Activated CD4-positive, alpha-beta T cell treated with anti-CD3 and anti-CD28 coated beads, Interleukin-2, amount 10 ng/mL, durations not matched to agents 7 days and 5 days (primary cell): ENCODE measurements at regions not wholly inside any gene's neighbourhood (a gene's known extent, or its start where the extent isn't known, plus 50 kb on each side); places are given as distances from the start of the nearest gene placed in this dataset.
"Not testable (repeated sequence)": the region's sequence is repeated elsewhere in the genome, so short reads cannot be mapped to it uniquely, and the experiment has no call there.

ENCODE experiments used
- CTCF ChIA-PET: fragments of 350-600 bp; sonication (Branson Sonifier 250); formaldehyde crosslinking; loops from one replicate; lab custom pipeline; 2021; ENCODE audit warnings: antibody characterized with exemption; lab: Charles Lee
- POLR2A ChIA-PET: fragments of 350-600 bp; sonication (Branson Sonifier 250); formaldehyde crosslinking; loops from one replicate; lab custom pipeline; 2021; ENCODE audit warnings: antibody characterized with exemption; lab: Charles Lee
- DNase-seq: peaks from one replicate; pipeline ENCODE4 v3.0.0-alpha.2; 2020
- H3K27ac Mint-ChIP-seq: one replicate; pipeline ENCODE4 v1.8.0; 2021; ENCODE audit warnings: mild to moderate bottlenecking, moderate library complexity, mixed read lengths
- H3K27me3 Mint-ChIP-seq: one replicate; pipeline ENCODE4 v1.8.0; 2021; ENCODE audit warnings: mixed read lengths
- H3K36me3 Mint-ChIP-seq: one replicate; pipeline ENCODE4 v1.8.0; 2021; ENCODE audit warnings: low read depth, mixed read lengths
- H3K4me1 Mint-ChIP-seq: one replicate; pipeline ENCODE4 v1.8.0; 2021; ENCODE audit warnings: mixed read lengths
- H3K4me3 Mint-ChIP-seq: one replicate; pipeline ENCODE4 v1.8.0; 2021; ENCODE audit warnings: mild to moderate bottlenecking, moderate library complexity, mixed read lengths
- H3K9me3 Mint-ChIP-seq: one replicate; pipeline ENCODE4 v1.8.0; 2021; ENCODE audit warnings: mixed read lengths

GRCh38 chr5:83889971-83890745 is 169.5 kb upstream of the HAPLN1 start:
- Mint-ChIP-seq H3K4me3 (no peak overlapping the region), H3K36me3 (no peaks in the 10 kb centered on the region), H3K27me3 (no peaks in the 10 kb centered on the region), H3K27ac (no peak overlapping the region), H3K9me3 (no peaks in the 10 kb centered on the region), H3K4me1 (no peaks in the 10 kb centered on the region)
- no peak for DNase-seq
- ChIA-PET POLR2A (no interaction called here), CTCF (no interaction called here)

GRCh38 chr5:83877911-83878706 is 157.5 kb upstream of the HAPLN1 start:
- H3K36me3 Mint-ChIP-seq, result no peaks in the 10 kb centered on the region
- no peaks in the 10 kb centered on the region for H3K4me1 Mint-ChIP-seq
- no peaks in the 10 kb centered on the region for H3K27me3 Mint-ChIP-seq
- H3K4me3 Mint-ChIP-seq, result no peak overlapping the region
- ChIA-PET POLR2A (no interaction called here), CTCF (interaction anchor here (0.5 to 1.7 kb wide), 2 partner anchors 30 to 240 kb away, joined by 3 to 4 read pairs; no protein-coding TSS in a partner anchor)
- H3K27ac Mint-ChIP-seq, result no peak overlapping the region
- H3K9me3 Mint-ChIP-seq, result no peaks in the 10 kb centered on the region
- no peak for DNase-seq

- no peaks in the 10 kb centered on the region for H3K36me3 Mint-ChIP-seq
- H3K27me3 Mint-ChIP-seq, result peaks cover 2% of the 10 kb centered on the region
- H3K9me3 Mint-ChIP-seq, result no peaks in the 10 kb centered on the region
- DNase-seq, result no peak
- H3K4me3 Mint-ChIP-seq, result no peak overlapping the region
- no peaks in the 10 kb centered on the region for H3K4me1 Mint-ChIP-seq
- CTCF ChIA-PET, result no interaction called here
- no peak overlapping the region for H3K27ac Mint-ChIP-seq
- POLR2A ChIA-PET, result no interaction called here
These were observed 151.1 kb upstream of the HAPLN1 start for GRCh38 chr5:83871533-83872395.

- no peak for DNase-seq
- no peak overlapping the region for H3K4me3 Mint-ChIP-seq
- no peaks in the 10 kb centered on the region for H3K9me3 Mint-ChIP-seq
- ChIA-PET POLR2A (no interaction called here), CTCF (no interaction called here)
- peaks cover 5% of the 10 kb centered on the region for H3K27me3 Mint-ChIP-seq
- H3K4me1 Mint-ChIP-seq, result no peaks in the 10 kb centered on the region
- no peak overlapping the region for H3K27ac Mint-ChIP-seq
- H3K36me3 Mint-ChIP-seq, result no peaks in the 10 kb centered on the region
These were observed 145.5 kb upstream of the HAPLN1 start for GRCh38 chr5:83866181-83866580.

GRCh38 chr5:83865579-83865978 is 144.9 kb upstream of the HAPLN1 start:
- H3K36me3 Mint-ChIP-seq, result no peaks in the 10 kb centered on the region
- POLR2A ChIA-PET, result no interaction called here
- H3K27me3 Mint-ChIP-seq, result peaks cover 5% of the 10 kb centered on the region
- no peaks in the 10 kb centered on the region for H3K4me1 Mint-ChIP-seq
- CTCF ChIA-PET, result no interaction called here
- H3K27ac Mint-ChIP-seq, result no peak overlapping the region
- no peak for DNase-seq
- H3K9me3 Mint-ChIP-seq, result no peaks in the 10 kb centered on the region
- no peak overlapping the region for H3K4me3 Mint-ChIP-seq

- H3K9me3 Mint-ChIP-seq, result no peaks in the 10 kb centered on the region
These were observed 144.0 kb upstream of the HAPLN1 start for GRCh38 chr5:83864652-83865051.

GRCh38 chr5:83857341-83857740 is 136.7 kb upstream of the HAPLN1 start:
- POLR2A ChIA-PET, result no interaction called here
- Mint-ChIP-seq H3K36me3 (no peaks in the 10 kb centered on the region), H3K27ac (no peak overlapping the region), H3K4me3 (no peak overlapping the region), H3K9me3 (no peaks in the 10 kb centered on the region), H3K4me1 (no peaks in the 10 kb centered on the region), H3K27me3 (peaks cover 2% of the 10 kb centered on the region)
- DNase-seq, result no peak
- CTCF ChIA-PET, result no interaction called here

More at GRCh38 chr5:83864652-83865051, 144.0 kb upstream of the HAPLN1 start:
- H3K4me1 Mint-ChIP-seq, result no peaks in the 10 kb centered on the region
- DNase-seq, result no peak
- H3K36me3 Mint-ChIP-seq, result no peaks in the 10 kb centered on the region
- H3K27ac Mint-ChIP-seq, result no peak overlapping the region
- POLR2A ChIA-PET, result no interaction called here
- CTCF ChIA-PET, result no interaction called here
- peaks cover 5% of the 10 kb centered on the region for H3K27me3 Mint-ChIP-seq
- H3K4me3 Mint-ChIP-seq, result no peak overlapping the region

GRCh38 chr5:83856881-83857280 is 136.2 kb upstream of the HAPLN1 start:
- H3K4me1 Mint-ChIP-seq, result no peaks in the 10 kb centered on the region
- no peak overlapping the region for H3K27ac Mint-ChIP-seq
- no peaks in the 10 kb centered on the region for H3K36me3 Mint-ChIP-seq
- H3K9me3 Mint-ChIP-seq, result no peaks in the 10 kb centered on the region
- no peak for DNase-seq
- CTCF ChIA-PET, result no interaction called here
- peaks cover 2% of the 10 kb centered on the region for H3K27me3 Mint-ChIP-seq
- H3K4me3 Mint-ChIP-seq, result no peak overlapping the region
- POLR2A ChIA-PET, result no interaction called here

- H3K36me3 Mint-ChIP-seq, H3K9me3 Mint-ChIP-seq, H3K27ac Mint-ChIP-seq, H3K27me3 Mint-ChIP-seq, H3K4me3 Mint-ChIP-seq, DNase-seq, CTCF ChIA-PET, POLR2A ChIA-PET: not testable (repeated sequence)
- H3K4me1 Mint-ChIP-seq, result peaks cover 10% of the 10 kb centered on the region
These were observed 129.8 kb upstream of the HAPLN1 start for GRCh38 chr5:83850412-83850811.

GRCh38 chr5:83848941-83849340 is 128.3 kb upstream of the HAPLN1 start:
- H3K9me3 Mint-ChIP-seq, result peaks cover 4% of the 10 kb centered on the region
- no peak overlapping the region for H3K27ac Mint-ChIP-seq
- H3K36me3 Mint-ChIP-seq, result no peaks in the 10 kb centered on the region
- ChIA-PET POLR2A (no interaction called here), CTCF (interaction anchor here (1.2 kb wide), 1 partner anchor 29 kb away, joined by 3 read pairs; no protein-coding TSS in a partner anchor)
- peaks cover 22% of the 10 kb centered on the region for H3K4me1 Mint-ChIP-seq
- no peak for DNase-seq
- no peak overlapping the region for H3K4me3 Mint-ChIP-seq
- peaks cover 2% of the 10 kb centered on the region for H3K27me3 Mint-ChIP-seq

- peaks cover 23% of the 10 kb centered on the region for H3K4me1 Mint-ChIP-seq
- H3K27ac Mint-ChIP-seq, result no peak overlapping the region
- H3K27me3 Mint-ChIP-seq, result peaks cover 2% of the 10 kb centered on the region
- DNase-seq, result no peak
- no peak overlapping the region for H3K4me3 Mint-ChIP-seq
- H3K36me3 Mint-ChIP-seq, result no peaks in the 10 kb centered on the region
- ChIA-PET CTCF (no interaction called here), POLR2A (no interaction called here)
- H3K9me3 Mint-ChIP-seq, result peaks cover 4% of the 10 kb centered on the region
These were observed 126.1 kb upstream of the HAPLN1 start for GRCh38 chr5:83846624-83847350.

- Mint-ChIP-seq H3K27me3 (peaks cover 5% of the 10 kb centered on the region), H3K4me1 (peaks cover 23% of the 10 kb centered on the region), H3K4me3 (peak overlapping the region; percentile 58), H3K9me3 (peaks cover 3% of the 10 kb centered on the region), H3K27ac (peak overlapping the region; percentile 86), H3K36me3 (no peaks in the 10 kb centered on the region)
- peak; percentile 62 for DNase-seq
- CTCF ChIA-PET, result no interaction called here
- POLR2A ChIA-PET, result no interaction called here
These were observed 123.9 kb upstream of the HAPLN1 start for GRCh38 chr5:83844449-83845068.
